GM23248 (cell line): ENCODE measurements at regions not wholly inside any gene's neighbourhood (a gene's known extent, or its start where the extent isn't known, plus 50 kb on each side); places are given as distances from the start of the nearest gene placed in this dataset.

Experiments
- EZH2 ChIP-seq: fragments of 200-600 bp; sonication (generic); IDR thresholded peaks from 2 replicates; pipeline ENCODE4 v1.6.1; 2018; ENCODE audit warnings: antibody characterized with exemption, mild to moderate bottlenecking; ENCODE audit not compliant: insufficient read depth, poor library complexity, severe bottlenecking
- EZH2phosphoT487 ChIP-seq: fragments of 200-600 bp; sonication (generic); IDR thresholded peaks from 2 replicates; pipeline ENCODE4 v1.6.1; 2018; ENCODE audit warnings: antibody characterized with exemption, moderate library complexity, mild to moderate bottlenecking, low read depth; ENCODE audit not compliant: insufficient read depth

DNA sequence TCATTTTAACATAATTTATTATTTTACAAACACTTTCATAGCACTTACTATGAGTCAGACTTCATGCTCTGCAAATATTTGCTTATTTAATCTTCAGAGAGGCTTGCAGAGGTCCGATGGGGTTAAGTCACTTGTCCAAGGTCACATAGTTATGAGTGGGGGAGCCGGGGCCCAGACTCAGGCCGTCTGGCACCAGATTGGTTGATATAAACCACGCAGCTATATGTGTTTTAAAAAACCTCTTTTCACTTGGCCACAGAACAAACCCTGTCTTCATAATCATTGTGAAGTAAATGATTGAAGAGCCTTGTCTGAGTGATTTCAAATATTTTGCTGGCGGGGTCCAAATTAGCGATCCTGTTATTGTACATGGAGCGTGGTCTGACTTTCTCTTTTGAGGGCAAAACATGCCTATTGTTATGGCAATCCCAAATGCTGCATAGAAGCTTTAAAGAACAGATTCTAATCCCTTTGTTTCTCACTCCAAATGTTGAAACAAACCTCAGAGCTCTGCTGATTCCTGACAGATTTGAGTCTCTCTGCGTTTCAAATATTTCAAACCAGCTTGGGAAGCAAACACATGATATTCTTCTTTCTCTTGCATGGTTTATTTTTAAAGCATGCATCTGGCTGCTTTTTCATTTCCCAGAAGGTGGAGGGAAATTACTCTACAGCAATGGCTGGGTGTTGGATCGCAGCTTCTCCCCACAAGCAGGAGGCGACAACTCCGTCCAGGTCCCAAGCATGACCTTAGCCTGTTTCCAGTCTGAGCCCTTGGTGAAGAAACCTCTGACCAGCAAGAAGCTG lies 142.4 kb downstream of the DDX1 start:
- no peak for TF ChIP-seq EZH2
- TF ChIP-seq EZH2phosphoT487 = no peak
